GM18867 (cell line): ENCODE measurements at regions not wholly inside any gene's neighbourhood (a gene's known extent, or its start where the extent isn't known, plus 50 kb on each side); places are given as distances from the start of the nearest gene placed in this dataset.
"Not testable (repeated sequence)": the region's sequence is repeated elsewhere in the genome, so short reads cannot be mapped to it uniquely, and the experiment has no call there.

Source experiments
- ATAC-seq: cut with Tn5 transposase; IDR thresholded peaks from one replicate; pipeline ENCODE4 v1.9.1; 2021; ENCODE audit warnings: mild to moderate bottlenecking, moderate library complexity; ENCODE audit not compliant: unreplicated experiment

- no peak for ATAC-seq
Observed at GRCh38 chr4:159632031-159632430, 529.2 kb downstream of the RAPGEF2 start.

GRCh38 chr4:159639671-159640323 is 536.9 kb downstream of the RAPGEF2 start:
- ATAC-seq: no peak

GRCh38 chr4:159649237-159649636 is 546.4 kb downstream of the RAPGEF2 start:
- ATAC-seq: no peak

- ATAC-seq: no peak
Observed at GRCh38 chr4:159652871-159653270, 550.0 kb downstream of the RAPGEF2 start.

DNA sequence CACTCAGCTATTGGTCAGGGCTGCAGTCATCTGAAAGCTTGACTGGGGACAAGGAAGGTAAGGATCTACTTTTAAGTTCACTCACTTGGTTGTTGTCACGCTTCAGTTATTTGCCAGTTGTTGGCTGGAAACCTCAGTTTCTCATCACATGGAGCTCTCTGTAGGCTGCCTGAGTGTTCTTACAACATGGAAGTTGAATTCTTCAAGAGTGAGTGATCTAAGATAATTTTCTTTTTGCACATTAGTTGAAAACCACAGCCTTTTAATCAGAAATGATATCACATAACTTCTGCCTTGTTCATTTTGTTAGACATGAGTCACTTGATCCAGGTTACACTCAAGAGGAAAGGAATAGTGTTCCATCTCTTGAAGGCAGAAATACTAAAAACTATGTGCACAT is 552.7 kb downstream of the RAPGEF2 start:
- ATAC-seq: no peak

GRCh38 chr4:159669094-159669493 is 566.2 kb downstream of the RAPGEF2 start:
- ATAC-seq: no peak

GRCh38 chr4:159673221-159673620 is 570.3 kb downstream of the RAPGEF2 start:
- ATAC-seq: no peak

DNA sequence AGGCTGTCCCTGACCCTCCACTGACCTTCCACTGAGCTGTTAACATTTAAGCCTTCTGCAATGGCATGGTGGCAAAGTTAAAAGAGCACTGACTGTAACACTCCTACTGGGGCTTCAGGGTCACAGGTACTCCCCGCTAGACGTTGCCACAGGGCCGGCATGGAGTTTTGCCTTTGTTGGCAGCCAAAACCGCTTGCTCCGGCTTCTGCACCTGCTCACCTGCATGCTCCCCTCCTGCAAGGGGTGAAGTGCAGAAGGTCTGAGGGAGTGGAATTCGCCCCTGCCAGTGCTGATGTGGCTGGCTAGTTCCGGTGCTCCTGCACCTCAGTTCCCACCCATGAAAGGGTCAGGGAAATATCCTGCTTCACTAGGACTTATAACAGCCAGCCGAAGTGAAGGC is 571.4 kb downstream of the RAPGEF2 start:
- ATAC-seq: no peak

- no peak for ATAC-seq
Observed at GRCh38 chr4:159677521-159677920, 574.6 kb downstream of the RAPGEF2 start.

DNA sequence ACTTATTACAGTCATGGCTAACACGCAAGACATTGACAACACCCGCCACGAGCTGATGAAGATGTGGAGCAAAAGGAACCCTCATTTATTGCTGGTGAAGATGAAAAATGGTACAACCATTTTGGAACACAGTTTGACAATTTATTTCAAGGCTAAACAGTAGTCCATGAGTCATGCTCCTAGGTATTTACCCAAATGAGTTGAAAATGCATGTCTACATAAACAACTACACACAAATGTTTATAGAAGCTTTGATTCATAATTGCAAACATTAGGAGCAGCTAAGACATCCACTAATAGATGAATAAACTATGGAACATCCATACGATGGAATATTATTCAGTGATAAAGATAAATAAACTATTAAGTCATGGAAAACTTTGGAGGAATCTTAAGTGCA is 580.1 kb downstream of the RAPGEF2 start:
- ATAC-seq: no peak

- no peak for ATAC-seq
Observed at GRCh38 chr4:159684061-159684460, 581.2 kb downstream of the RAPGEF2 start.

DNA sequence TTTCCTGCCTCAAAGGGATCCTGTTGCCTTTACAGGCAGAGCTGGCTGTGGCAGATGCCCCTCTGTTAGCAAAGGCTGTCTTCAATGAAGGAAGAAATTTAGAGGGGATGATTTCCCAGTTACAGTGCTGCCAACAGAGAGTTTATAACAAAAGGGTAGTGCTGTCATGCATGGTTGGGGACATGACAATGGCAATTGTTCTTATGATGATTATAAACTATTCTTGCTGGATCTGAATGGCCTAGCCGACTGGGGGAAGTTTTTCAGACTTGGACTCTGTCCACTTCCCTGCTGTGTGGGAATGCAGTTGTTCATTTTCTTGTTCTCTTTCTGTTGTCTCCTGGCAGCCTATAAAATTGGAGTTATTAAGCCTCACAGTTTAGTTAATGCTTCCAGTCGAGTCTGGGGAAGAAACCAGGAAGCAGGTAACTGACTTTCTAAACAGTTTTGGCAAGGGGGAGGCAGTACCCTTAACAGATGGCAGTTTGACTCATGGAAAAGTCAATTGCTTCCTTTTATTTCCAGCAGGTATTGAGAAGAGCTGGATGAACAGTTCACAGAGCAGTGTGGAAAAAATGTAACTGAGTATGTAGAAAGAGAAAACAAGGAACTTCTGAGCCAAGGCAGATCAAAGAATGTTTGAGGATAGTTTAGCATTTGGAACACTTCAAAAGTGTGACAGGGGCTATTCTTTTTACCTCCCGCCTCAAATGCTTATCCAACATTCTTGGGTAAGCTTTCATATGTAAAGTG is 582.6 kb downstream of the RAPGEF2 start:
- no peak for ATAC-seq

GRCh38 chr4:159689526-159689925 is 586.6 kb downstream of the RAPGEF2 start:
- no peak for ATAC-seq

DNA sequence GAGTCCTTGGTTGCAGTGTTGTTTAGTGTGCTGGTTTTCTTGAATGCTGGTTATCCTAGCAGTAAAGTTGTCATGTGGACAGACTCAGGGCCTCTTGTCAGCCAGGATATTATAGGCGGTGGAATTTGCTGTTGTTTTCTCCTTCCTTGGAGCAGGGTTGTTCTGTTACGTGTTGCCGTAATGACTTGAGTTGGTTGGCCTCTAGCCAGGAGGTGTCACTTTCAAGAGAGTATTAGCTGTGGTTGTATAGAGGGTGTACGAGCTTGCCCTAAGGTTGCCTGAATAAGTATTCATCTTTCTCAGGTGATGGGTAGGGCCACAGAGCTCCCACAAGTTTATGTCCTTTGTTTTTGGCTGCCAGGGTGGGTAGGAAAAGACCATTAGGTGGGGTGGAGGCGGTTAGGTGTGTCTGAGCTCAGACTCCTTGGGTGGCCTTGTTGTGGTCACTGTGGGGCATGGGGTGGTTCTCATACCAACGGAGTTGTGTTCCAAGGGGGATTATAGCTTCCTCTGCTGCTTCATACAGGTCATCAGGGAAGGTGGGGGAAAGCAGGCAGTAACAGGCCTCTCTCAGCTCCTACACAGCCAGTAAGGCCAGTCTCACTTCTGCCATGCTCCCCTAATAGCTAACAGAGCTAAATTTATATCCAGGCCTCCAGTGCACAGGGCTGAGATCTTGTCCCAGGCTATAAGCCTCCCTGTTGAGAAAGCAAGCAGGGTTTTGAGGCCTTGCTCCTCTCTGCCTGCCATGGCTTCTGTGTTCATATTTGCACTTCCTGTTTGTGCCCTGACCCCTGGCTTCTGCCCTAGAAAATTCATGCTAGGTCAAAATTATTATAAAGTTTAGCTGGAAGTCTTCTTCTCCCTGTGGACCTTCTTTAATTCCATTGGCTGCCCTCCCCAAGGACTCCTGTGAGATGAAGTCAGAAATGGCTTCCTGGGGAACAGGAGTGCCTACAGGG is 594.7 kb downstream of the RAPGEF2 start:
- ATAC-seq: no peak

DNA sequence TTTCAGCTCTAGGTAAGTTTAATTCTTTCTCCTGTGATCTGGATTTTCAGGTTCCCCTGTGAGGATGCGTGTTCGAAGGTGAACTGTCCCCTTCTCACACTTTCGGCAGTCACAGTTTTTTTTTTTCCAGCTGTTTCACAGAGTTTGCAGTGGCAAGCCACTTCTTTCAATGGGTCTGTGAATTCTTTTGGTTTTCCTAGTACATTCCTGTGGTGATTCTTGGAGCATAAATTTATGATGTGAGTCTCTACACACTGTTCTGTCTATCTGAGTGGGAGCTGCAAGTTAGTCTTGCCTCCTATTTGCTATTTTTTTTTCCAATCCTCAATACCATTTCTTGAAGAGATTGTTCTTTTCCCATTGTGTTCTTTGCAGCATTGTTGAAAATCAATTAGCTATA is 595.5 kb downstream of the RAPGEF2 start:
- no peak for ATAC-seq

DNA sequence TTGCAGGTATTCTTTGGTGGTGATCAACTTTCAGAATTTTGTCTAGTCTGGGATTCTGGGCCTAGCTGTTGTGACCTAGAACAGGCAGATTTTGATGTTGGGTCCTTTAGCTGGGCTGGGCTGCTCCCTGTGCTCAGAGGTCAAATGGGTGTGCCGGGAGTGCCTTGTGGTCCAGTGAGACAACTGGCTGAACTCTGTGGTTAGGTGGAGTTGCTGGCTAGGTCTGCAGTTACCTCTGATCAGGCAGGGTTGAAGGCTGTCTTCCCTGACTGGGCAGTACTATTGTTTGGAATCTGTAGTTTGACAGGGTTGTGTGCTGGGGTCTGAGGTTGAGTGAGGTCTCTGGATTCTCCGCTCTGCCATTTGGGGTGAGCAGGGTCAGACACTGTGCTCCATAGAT is 599.3 kb downstream of the RAPGEF2 start:
- ATAC-seq: no peak

- ATAC-seq: no peak
Observed at GRCh38 chr4:159705334-159705733, 602.5 kb downstream of the RAPGEF2 start.

DNA sequence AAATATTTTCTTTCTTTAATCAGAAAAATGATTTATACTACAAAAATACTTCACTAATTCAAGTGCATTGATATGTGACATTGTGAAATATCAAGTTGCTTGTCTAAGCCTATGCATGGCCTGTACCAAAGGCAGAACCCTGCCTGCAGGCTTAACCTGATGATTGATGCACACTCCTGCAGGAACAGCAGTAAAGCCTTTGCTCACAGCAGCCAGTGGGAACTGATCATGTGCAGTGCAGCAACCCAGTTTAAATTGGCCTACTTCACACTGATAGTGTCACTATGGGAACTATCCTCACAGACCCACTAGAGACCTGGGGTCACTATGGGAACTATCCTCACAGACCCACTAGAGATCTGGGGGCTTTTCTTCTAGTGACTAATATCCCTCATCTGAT is 603.8 kb downstream of the RAPGEF2 start:
- ATAC-seq: no peak

DNA sequence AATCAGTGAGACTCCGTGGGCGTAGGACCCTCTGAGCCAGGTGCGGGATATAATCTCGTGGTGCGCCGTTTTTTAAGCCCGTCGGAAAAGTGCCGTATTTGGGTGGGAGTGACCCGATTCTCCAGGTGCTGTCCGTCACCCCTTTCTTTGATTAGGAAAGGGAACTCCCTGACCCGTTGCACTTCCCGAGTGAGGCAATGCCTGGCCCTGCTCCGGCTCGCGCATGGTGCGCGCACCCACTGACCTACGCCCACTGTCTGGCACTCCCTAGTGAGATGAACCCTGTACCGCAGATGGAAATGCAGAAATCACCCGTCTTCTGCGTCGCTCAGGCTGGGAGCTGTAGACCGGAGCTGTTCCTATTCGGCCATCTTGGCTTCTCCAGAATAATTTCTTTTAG is 612.3 kb downstream of the RAPGEF2 start:
- not testable (repeated sequence) for ATAC-seq

DNA sequence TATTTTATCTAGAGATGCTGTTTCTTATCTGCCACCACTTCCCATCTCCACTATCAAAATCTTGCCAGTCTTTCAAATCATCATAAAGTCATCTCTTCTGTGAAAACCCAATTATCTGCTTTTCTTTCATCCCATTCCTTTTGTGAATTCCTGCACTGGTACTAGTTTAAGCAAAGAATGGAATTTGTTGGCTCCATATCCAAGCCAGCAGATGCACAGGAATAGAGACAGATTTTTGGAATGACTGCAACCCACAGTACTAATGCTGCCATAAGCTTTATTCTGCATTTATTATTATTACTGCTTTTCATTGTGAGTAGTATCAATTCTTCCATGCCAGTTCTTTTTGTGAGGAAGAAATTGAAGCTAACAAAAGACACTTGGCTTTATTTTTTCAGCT is 616.7 kb downstream of the RAPGEF2 start:
- ATAC-seq: no peak

GRCh38 chr4:159722052-159722451 is 619.2 kb downstream of the RAPGEF2 start:
- ATAC-seq: no peak
